ENCODE measurements at regions not wholly inside any gene's neighbourhood (a gene's known extent, or its start where the extent isn't known, plus 50 kb on each side); places are given as distances from the start of the nearest gene placed in this dataset.
"Not testable (repeated sequence)": the region's sequence is repeated elsewhere in the genome, so short reads cannot be mapped to it uniquely, and the experiment has no call there.

- Histone ChIP-seq H3K4me1 (replicated peaks in 1 of 2; ENCODE audit: control insufficient read depth in 2 of 2, insufficient read depth in 2 of 2, low read length in 2 of 2) (no peaks in the 10 kb centered on the region), H3K9ac (ENCODE audit: insufficient read depth in 1 of 2, low read depth in 2 of 2, low read length in 2 of 2) (no peak overlapping the region), H3K36me3 (ENCODE audit: control insufficient read depth, insufficient read depth, low read length) (no peaks in the 10 kb centered on the region), H4K20me1 (replicated peaks; ENCODE audit: control insufficient read depth, insufficient read depth, low read length) (peaks cover 3% of the 10 kb centered on the region; the same call in 1 of the 2 replicates), H3K4me2 (ENCODE audit: insufficient read depth, low read length) (no peak overlapping the region), H3K4me3 (no peak overlapping the region), H3K79me2 (ENCODE audit: control insufficient read depth, insufficient read depth, low read length) (no peaks in the 10 kb centered on the region), H2AFZ (ENCODE audit: low read depth, low read length) (no peak overlapping the region), H3K27ac (ENCODE audit: extremely low read depth, low read depth, low read length) (no peak overlapping the region), H3K9me1 (ENCODE audit: control insufficient read depth, insufficient read depth, low read length) (no peaks in the 10 kb centered on the region), H3K27me3 (ENCODE audit: control insufficient read depth in 2 of 2, insufficient read depth in 2 of 2, low read length in 2 of 2) (peaks cover 7 to 28% of the 10 kb centered on the region in 2 experiments; a peak in 2 of 5 replicates), H3K9me3 (replicated peaks; ENCODE audit: control insufficient read depth, insufficient read depth, low read depth, low read length) (no peaks in the 10 kb centered on the region)
- ChIA-PET CTCF (ENCODE audit: low intra/inter-chr PET ratio) (no interaction called here), POLR2A (no interaction called here)
- DNase-seq (ENCODE audit: extremely low read depth in 1 of 4, low spot score in 3 of 4): no peak
- TF ChIP-seq ZNF696 (CRISPR knock-in tag; conservative IDR thresholded peaks at IDR 0.05): no peak
- no peak for TF ChIP-seq ZNF174 (CRISPR knock-in tag; IDR thresholded peaks at IDR 0.05)
- TF ChIP-seq KDM5B (IDR thresholded peaks at IDR 0.05; ENCODE audit: insufficient replicate concordance, low read depth, low read length): no peak
- no TSS peak for BruUV-seq (replicated peaks)
- no peak for ATAC-seq
- no peak for FAIRE-seq
- intact Hi-C loops (cut with micrococcal nuclease) (no loop called here), in situ Hi-C loops (cut with MboI) (no loop called here)
- 13% methylated on average over 10 of the region's 10 CpGs for WGBS (ENCODE audit: insufficient coverage, low coverage, missing lambda C conversion rate)
Observed at GRCh38 chr11:70559516-70559915, 161.2 kb downstream of the CTTN start.

GRCh38 chr11:70560621-70561020 is 162.3 kb downstream of the CTTN start:
- DNase-seq (ENCODE audit: extremely low read depth in 1 of 4, low spot score in 3 of 4); POLR2A ChIA-PET; BruUV-seq (replicated peaks); H3K4me3 ChIP-seq; ATAC-seq; H3K4me1 ChIP-seq (replicated peaks in 1 of 2; ENCODE audit: control insufficient read depth in 2 of 2, insufficient read depth in 2 of 2, low read length in 2 of 2); H3K79me2 ChIP-seq (ENCODE audit: control insufficient read depth, insufficient read depth, low read length); in situ Hi-C loops (cut with MboI); H3K9me1 ChIP-seq (ENCODE audit: control insufficient read depth, insufficient read depth, low read length); H2AFZ ChIP-seq (ENCODE audit: low read depth, low read length); FAIRE-seq; intact Hi-C loops (cut with micrococcal nuclease); H3K4me2 ChIP-seq (ENCODE audit: insufficient read depth, low read length); H3K9ac ChIP-seq (ENCODE audit: insufficient read depth in 1 of 2, low read depth in 2 of 2, low read length in 2 of 2); H3K9me3 ChIP-seq (replicated peaks; ENCODE audit: control insufficient read depth, insufficient read depth, low read depth, low read length); H3K36me3 ChIP-seq (ENCODE audit: control insufficient read depth, insufficient read depth, low read length); CTCF ChIA-PET (ENCODE audit: low intra/inter-chr PET ratio); H3K27ac ChIP-seq (ENCODE audit: extremely low read depth, low read depth, low read length); H4K20me1 ChIP-seq (replicated peaks; ENCODE audit: control insufficient read depth, insufficient read depth, low read length): not testable (repeated sequence)
- 1% methylated on average over 13 of the region's 13 CpGs for WGBS (ENCODE audit: insufficient coverage, low coverage, missing lambda C conversion rate)
- peaks cover 7 to 30% of the 10 kb centered on the region in 2 experiments; a peak in 2 of 5 replicates for H3K27me3 ChIP-seq (ENCODE audit: control insufficient read depth in 2 of 2, insufficient read depth in 2 of 2, low read length in 2 of 2)

Measured in K562 (cell line).